Fibroblast of the aortic adventitia (primary cell): ENCODE measurements at regions not wholly inside any gene's neighbourhood (a gene's known extent, or its start where the extent isn't known, plus 50 kb on each side); places are given as distances from the start of the nearest gene placed in this dataset.
"Not testable (repeated sequence)": the region's sequence is repeated elsewhere in the genome, so short reads cannot be mapped to it uniquely, and the experiment has no call there.

Source experiments
- DNase-seq: peaks from one replicate; pipeline ENCODE4 v3.0.0-alpha.2; 2010; ENCODE audit warnings: low read depth
- H3K4me3 ChIP-seq: 2 replicates; pipeline ENCODE4 v1.5.1; 2011; ENCODE audit warnings: low read depth, mild to moderate bottlenecking, control low read depth, low read length, moderate library complexity
- TF ChIP-seq, protein P1 (sequence below): IDR thresholded peaks from 2 replicates; pipeline ENCODE4 v1.5.1; 2011; ENCODE audit warnings: mild to moderate bottlenecking, low read length, control low read depth, inconsistent platforms; ENCODE audit not compliant: insufficient read depth

DNA sequence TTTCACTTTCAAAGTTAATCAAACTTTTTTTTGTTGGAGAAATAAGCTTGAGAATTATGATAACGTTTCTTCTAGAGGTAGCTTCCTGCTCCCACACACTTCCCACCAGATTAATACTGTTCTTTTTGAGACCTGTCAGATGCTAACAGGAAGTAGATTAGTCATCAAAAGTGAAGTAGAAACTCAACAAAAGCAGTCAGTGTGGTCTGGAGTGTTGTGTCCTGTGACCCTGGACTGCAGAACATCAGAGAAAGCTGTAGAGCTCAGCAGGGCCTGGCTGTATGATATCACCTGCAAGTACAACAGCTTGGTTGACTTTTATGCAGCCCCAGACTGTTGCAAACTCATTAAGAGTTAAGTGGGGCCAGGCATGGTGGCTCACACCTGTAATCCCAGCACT, 495.7 kb upstream of the CYLC2 start:
- H3K4me3 ChIP-seq: no peak overlapping the region
- TF ChIP-seq, protein P1, sequence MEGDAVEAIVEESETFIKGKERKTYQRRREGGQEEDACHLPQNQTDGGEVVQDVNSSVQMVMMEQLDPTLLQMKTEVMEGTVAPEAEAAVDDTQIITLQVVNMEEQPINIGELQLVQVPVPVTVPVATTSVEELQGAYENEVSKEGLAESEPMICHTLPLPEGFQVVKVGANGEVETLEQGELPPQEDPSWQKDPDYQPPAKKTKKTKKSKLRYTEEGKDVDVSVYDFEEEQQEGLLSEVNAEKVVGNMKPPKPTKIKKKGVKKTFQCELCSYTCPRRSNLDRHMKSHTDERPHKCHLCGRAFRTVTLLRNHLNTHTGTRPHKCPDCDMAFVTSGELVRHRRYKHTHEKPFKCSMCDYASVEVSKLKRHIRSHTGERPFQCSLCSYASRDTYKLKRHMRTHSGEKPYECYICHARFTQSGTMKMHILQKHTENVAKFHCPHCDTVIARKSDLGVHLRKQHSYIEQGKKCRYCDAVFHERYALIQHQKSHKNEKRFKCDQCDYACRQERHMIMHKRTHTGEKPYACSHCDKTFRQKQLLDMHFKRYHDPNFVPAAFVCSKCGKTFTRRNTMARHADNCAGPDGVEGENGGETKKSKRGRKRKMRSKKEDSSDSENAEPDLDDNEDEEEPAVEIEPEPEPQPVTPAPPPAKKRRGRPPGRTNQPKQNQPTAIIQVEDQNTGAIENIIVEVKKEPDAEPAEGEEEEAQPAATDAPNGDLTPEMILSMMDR: no peak
- DNase-seq: no peak

GRCh38 chr9:102497709-102498108, 497.4 kb upstream of the CYLC2 start:
- no peak overlapping the region for H3K4me3 ChIP-seq
- no peak for DNase-seq
- TF ChIP-seq, protein P1: no peak

GRCh38 chr9:102486976-102487375, 508.2 kb upstream of the CYLC2 start:
- not testable (repeated sequence) for DNase-seq, H3K4me3 ChIP-seq

DNA sequence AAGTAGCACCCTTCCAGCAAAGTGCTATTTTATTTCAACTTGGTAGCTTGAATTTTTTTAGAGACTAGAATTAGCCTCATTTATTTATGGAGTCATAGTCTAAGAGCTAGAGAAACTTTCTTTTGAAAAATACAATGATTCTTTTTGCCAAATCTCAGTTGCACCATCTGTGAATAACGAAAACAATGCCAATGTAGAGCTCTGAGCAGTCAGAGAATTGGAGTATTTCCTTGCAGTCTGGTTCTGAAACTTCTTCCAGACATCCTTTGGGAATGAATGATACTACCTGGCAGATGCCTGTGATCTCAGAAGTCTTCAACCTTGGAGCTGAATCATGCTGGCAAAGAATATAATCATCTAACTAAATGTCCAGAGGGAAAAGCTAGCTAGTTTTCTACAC, 511.5 kb upstream of the CYLC2 start:
- no peak overlapping the region for H3K4me3 ChIP-seq
- no peak for DNase-seq
- TF ChIP-seq, protein P1: no peak

GRCh38 chr9:102482776-102483175, 512.4 kb upstream of the CYLC2 start:
- TF ChIP-seq, protein P1: no peak
- H3K4me3 ChIP-seq: no peak overlapping the region
- DNase-seq: no peak

GRCh38 chr9:102479191-102479590, 515.9 kb upstream of the CYLC2 start:
- H3K4me3 ChIP-seq: no peak overlapping the region
- TF ChIP-seq, protein P1: no peak
- DNase-seq: peak; percentile 23

- H3K4me3 ChIP-seq: no peak overlapping the region
- DNase-seq: no peak
- TF ChIP-seq, protein P1: no peak
Observed at GRCh38 chr9:102474357-102474756, 520.8 kb upstream of the CYLC2 start.

GRCh38 chr9:102469430-102469829, 525.7 kb upstream of the CYLC2 start:
- DNase-seq, H3K4me3 ChIP-seq: not testable (repeated sequence)
